ENCODE measurements at regions not wholly inside any gene's neighbourhood (a gene's known extent, or its start where the extent isn't known, plus 50 kb on each side); places are given as distances from the start of the nearest gene placed in this dataset.

DNA sequence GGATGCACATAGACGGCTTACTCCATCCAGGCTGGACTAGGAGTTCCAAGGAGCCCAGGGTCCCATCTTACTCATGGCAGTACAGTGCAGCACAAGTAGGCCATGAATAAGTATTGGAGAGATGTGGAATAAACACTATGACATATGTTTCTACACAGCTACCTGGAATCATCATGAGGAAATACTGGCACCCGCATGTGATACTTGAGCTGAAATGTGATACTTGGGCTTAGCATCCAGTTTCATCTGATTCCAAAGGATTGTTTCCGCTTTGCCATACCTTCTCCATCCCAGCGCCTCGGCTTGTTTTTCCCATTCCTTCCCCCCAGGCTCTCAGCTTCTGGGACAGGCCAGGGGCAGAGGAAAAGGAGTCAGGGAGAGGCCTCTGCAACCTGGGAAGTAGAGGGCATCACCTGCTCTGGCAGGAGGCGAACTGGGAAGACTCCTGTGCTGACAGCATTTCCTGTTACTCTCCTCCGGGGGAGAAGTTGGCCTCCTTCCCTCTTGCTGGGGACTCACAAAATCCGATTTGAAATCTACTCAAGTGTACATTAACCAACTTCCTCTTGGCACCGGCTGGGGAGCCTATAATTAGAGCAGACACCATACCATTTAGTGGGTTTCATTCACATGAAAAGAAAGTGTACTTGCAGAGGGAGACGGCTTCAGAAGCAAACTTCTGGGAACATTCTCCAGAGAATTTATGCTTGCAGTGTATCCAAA, 187.8 kb downstream of the MIAT start:
- DNase-seq (peak in 1 of 3 donors; percentile 11), ATAC-seq (no peak)
- H3K4me1 ChIP-seq (ENCODE audit: low read depth): no peaks in the 10 kb centered on the region
- H3K36me3 ChIP-seq (ENCODE audit: low read depth): no peaks in the 10 kb centered on the region
- intact Hi-C loops (cut with DNase I, micrococcal nuclease): no loop called here
- TF ChIP-seq, protein P1, sequence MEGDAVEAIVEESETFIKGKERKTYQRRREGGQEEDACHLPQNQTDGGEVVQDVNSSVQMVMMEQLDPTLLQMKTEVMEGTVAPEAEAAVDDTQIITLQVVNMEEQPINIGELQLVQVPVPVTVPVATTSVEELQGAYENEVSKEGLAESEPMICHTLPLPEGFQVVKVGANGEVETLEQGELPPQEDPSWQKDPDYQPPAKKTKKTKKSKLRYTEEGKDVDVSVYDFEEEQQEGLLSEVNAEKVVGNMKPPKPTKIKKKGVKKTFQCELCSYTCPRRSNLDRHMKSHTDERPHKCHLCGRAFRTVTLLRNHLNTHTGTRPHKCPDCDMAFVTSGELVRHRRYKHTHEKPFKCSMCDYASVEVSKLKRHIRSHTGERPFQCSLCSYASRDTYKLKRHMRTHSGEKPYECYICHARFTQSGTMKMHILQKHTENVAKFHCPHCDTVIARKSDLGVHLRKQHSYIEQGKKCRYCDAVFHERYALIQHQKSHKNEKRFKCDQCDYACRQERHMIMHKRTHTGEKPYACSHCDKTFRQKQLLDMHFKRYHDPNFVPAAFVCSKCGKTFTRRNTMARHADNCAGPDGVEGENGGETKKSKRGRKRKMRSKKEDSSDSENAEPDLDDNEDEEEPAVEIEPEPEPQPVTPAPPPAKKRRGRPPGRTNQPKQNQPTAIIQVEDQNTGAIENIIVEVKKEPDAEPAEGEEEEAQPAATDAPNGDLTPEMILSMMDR (IDR thresholded peaks at IDR 0.05): no peak
- no peak overlapping the region for H3K4me3 ChIP-seq
- H3K9me3 ChIP-seq: no peaks in the 10 kb centered on the region

DNA sequence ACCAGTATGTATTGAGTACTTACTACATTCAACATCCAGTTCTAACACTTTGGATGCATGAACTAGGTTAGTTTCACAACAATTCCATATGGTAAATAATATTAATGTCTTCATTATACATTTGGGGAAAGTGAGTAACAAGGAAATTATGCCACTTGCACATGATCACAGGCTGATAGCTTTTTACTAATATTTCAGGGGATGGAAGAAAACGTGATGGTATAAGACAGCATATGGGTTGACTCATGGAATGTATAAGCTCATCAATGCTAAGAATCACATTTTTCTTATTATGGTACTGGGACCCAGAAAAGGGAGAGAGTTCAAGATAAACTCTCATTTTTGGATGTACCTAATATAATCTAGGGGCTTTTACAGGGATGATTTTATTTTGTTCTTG, 188.7 kb downstream of the MIAT start:
- ATAC-seq (no peak), DNase-seq (no peak)
- H3K4me1 ChIP-seq (ENCODE audit: low read depth): no peaks in the 10 kb centered on the region
- no peak overlapping the region for H3K4me3 ChIP-seq
- TF ChIP-seq, protein P1 (IDR thresholded peaks at IDR 0.05): no peak
- H3K9me3 ChIP-seq: no peaks in the 10 kb centered on the region
- intact Hi-C loops (cut with DNase I, micrococcal nuclease): no loop called here
- H3K36me3 ChIP-seq (ENCODE audit: low read depth): no peaks in the 10 kb centered on the region

DNA sequence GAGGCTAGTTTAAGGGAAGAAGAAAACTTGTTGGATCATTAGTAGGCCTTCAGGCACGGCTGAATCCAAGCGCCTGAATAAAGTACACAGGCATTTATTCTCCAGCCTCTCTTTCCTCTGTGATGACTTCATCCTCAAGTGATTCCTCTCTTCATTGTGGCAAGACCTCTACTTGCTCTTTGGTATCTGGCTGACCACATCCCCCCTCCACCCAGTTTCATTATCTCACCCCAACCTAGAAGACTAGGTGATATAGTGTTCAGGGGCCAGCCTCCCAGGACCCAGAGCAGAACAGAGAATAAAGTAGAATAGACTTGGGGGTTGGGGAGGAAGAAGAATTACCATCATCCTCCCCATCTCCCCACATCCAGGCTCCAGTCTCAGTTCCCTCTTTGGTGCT, 189.3 kb downstream of the MIAT start:
- Histone ChIP-seq H3K36me3 (ENCODE audit: low read depth) (no peaks in the 10 kb centered on the region), H3K9me3 (no peaks in the 10 kb centered on the region), H3K4me3 (no peak overlapping the region), H3K4me1 (ENCODE audit: low read depth) (no peaks in the 10 kb centered on the region)
- TF ChIP-seq, protein P1 (IDR thresholded peaks at IDR 0.05): no peak
- no peak for ATAC-seq
- intact Hi-C loops (cut with DNase I, micrococcal nuclease): no loop called here
- DNase-seq: no peak

DNA sequence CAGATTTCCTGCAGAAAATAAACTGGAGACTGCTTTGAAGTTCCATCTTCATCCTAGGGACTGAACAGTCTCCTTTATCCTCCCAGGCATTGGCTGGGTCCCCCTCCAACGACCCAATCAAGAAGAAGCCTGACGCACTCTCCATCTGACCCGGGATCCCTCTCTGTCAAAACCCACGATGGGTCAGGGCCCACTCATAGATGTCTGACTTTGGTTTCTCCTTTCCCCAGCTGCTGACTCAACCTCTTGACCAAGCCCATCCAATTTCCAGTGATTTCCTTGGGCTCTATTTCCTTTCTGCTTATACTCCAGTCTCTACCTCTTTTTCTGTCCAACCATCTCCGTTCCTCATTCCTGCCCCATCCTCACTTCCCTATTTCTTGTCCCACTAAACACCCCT, 189.7 kb downstream of the MIAT start:
- Histone ChIP-seq H3K36me3 (ENCODE audit: low read depth) (no peaks in the 10 kb centered on the region), H3K4me1 (ENCODE audit: low read depth) (no peaks in the 10 kb centered on the region), H3K4me3 (no peak overlapping the region), H3K9me3 (no peaks in the 10 kb centered on the region)
- no peak for DNase-seq
- ATAC-seq: no peak
- intact Hi-C loops (cut with DNase I, micrococcal nuclease): no loop called here
- TF ChIP-seq, protein P1 (IDR thresholded peaks at IDR 0.05): no peak

DNA sequence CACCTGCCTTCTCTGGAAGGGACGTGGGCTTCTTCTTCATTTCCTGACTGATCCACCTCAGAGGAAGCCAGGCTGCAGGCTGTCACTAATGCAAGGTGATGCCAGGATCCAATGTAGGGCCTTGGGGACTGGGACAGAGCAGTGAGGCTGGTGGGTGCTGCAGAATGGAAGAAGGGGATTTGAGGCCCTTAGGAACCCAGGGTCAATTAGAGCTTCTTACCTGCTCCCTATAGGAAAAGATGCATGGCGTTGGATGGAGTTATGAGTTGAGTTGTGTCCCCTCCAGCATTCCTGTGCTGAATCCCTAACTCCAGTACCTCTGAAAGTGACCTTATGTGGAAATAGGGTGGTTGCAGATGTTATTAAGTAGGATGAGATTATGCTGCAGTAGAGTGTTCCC, 190.4 kb downstream of the MIAT start:
- no peak for ATAC-seq
- Histone ChIP-seq H3K4me3 (no peak overlapping the region), H3K9me3 (no peaks in the 10 kb centered on the region), H3K4me1 (ENCODE audit: low read depth) (no peaks in the 10 kb centered on the region), H3K36me3 (ENCODE audit: low read depth) (no peaks in the 10 kb centered on the region)
- no peak for DNase-seq
- TF ChIP-seq, protein P1 (IDR thresholded peaks at IDR 0.05): no peak
- intact Hi-C loops (cut with DNase I, micrococcal nuclease): no loop called here
